ENCODE measurements at regions not wholly inside any gene's neighbourhood (a gene's known extent, or its start where the extent isn't known, plus 50 kb on each side); places are given as distances from the start of the nearest gene placed in this dataset.

DNA sequence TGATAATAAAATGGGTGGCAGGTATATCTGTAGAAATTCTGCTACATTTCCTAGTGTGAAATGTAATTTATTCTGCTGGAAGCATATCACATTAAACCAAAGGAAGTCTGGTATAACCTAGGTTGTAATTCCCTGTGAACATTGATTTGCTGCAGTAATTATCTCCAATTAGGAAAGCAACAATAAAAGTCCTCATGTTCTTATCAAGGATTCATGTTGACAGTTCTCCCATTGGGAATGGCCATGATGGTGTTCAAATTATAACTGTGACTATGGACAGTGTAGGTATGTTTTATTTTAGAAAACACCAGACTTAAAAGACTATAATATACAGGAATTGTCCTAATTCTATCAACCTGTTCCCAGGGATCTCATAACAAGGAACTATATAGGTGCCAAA is 513.5 kb upstream of the MIR17HG start:
- H3K4me1 ChIP-seq (ENCODE audit: control insufficient read depth in 1 of 2, insufficient read depth in 2 of 2, low read length in 2 of 2): no peaks in the 10 kb centered on the region
- H2BK5ac ChIP-seq (ENCODE audit: low read depth, low read length, poor library complexity): no peak overlapping the region
- H2BK12ac ChIP-seq (ENCODE audit: low read length): no peak overlapping the region
- no peak overlapping the region for H3K4me3 ChIP-seq (ENCODE audit: low read depth, low read length)
- no peak overlapping the region for H3K27ac ChIP-seq (ENCODE audit: low read depth, low read length)
- H4K91ac ChIP-seq (ENCODE audit: low read depth, low read length): no peak overlapping the region
- no peaks in the 10 kb centered on the region for H3K27me3 ChIP-seq (ENCODE audit: insufficient read depth, low read length)
- H3K79me2 ChIP-seq (ENCODE audit: control insufficient read depth, insufficient read depth, low read length, poor library complexity): no peaks in the 10 kb centered on the region
- DNase-seq: no peak
- H3K9ac ChIP-seq (ENCODE audit: low read length): no peak overlapping the region
- H2BK120ac ChIP-seq (ENCODE audit: insufficient read depth, low read length, poor library complexity): no peak overlapping the region
- H3K23ac ChIP-seq (ENCODE audit: low read length): no peak overlapping the region
- no peak overlapping the region for H4K12ac ChIP-seq (ENCODE audit: low read depth, low read length)
- H3K4ac ChIP-seq (ENCODE audit: low read depth, low read length): no peak overlapping the region
- H3K14ac ChIP-seq (ENCODE audit: low read length): no peak overlapping the region
- no peak overlapping the region for H3K4me2 ChIP-seq (ENCODE audit: low read length)
- no peak overlapping the region for H2AK5ac ChIP-seq (ENCODE audit: low read length)
- H2AFZ ChIP-seq (ENCODE audit: insufficient read depth, low read length, poor library complexity): no peak overlapping the region
- no peak overlapping the region for H3K18ac ChIP-seq (ENCODE audit: low read length)
- H3K9me3 ChIP-seq (ENCODE audit: insufficient read depth, low read depth, low read length): no peaks in the 10 kb centered on the region
- no peak overlapping the region for H4K8ac ChIP-seq (ENCODE audit: low read depth, low read length)
- no peaks in the 10 kb centered on the region for H3K79me1 ChIP-seq (ENCODE audit: low read length)
- H3K36me3 ChIP-seq (ENCODE audit: control insufficient read depth in 1 of 2, insufficient read depth in 2 of 2, low read length in 2 of 2): no peaks in the 10 kb centered on the region

DNA sequence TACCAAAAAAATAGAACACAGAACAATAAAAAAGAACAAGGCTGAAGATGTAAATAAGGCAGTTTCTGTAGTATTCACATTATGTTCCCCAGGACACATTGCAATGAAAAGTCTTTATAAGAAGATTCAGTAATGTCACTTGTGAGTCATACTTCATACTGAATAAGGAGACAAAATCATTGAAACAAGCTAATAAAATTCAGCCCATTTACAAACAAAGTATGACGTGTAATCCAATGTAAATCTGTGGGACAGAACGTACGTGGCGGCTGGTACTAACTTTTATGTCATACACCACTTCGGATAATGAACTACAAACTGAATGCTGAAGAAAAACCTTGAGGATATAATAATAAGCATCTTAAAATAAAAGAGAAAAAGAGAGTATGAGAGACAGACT is 512.8 kb upstream of the MIR17HG start:
- no peak for DNase-seq
- H3K27ac ChIP-seq (ENCODE audit: low read depth, low read length): no peak overlapping the region
- no peak overlapping the region for H2AFZ ChIP-seq (ENCODE audit: insufficient read depth, low read length, poor library complexity)
- no peak overlapping the region for H2BK12ac ChIP-seq (ENCODE audit: low read length)
- H3K18ac ChIP-seq (ENCODE audit: low read length): no peak overlapping the region
- no peak overlapping the region for H4K91ac ChIP-seq (ENCODE audit: low read depth, low read length)
- H3K36me3 ChIP-seq (ENCODE audit: control insufficient read depth in 1 of 2, insufficient read depth in 2 of 2, low read length in 2 of 2): no peaks in the 10 kb centered on the region
- no peak overlapping the region for H4K8ac ChIP-seq (ENCODE audit: low read depth, low read length)
- no CpG with 5 or more reads among the region's 5 CpGs for WGBS (ENCODE audit: extremely low coverage, insufficient coverage, insufficient read length)
- no peak overlapping the region for H2BK5ac ChIP-seq (ENCODE audit: low read depth, low read length, poor library complexity)
- H3K4ac ChIP-seq (ENCODE audit: low read depth, low read length): no peak overlapping the region
- no peak overlapping the region for H3K14ac ChIP-seq (ENCODE audit: low read length)
- no peaks in the 10 kb centered on the region for H3K79me2 ChIP-seq (ENCODE audit: control insufficient read depth, insufficient read depth, low read length, poor library complexity)
- H3K79me1 ChIP-seq (ENCODE audit: low read length): no peaks in the 10 kb centered on the region
- no peaks in the 10 kb centered on the region for H3K9me3 ChIP-seq (ENCODE audit: insufficient read depth, low read depth, low read length)
- no peak overlapping the region for H2AK5ac ChIP-seq (ENCODE audit: low read length)
- no peak overlapping the region for H2BK120ac ChIP-seq (ENCODE audit: insufficient read depth, low read length, poor library complexity)
- H3K4me2 ChIP-seq (ENCODE audit: low read length): no peak overlapping the region
- H3K9ac ChIP-seq (ENCODE audit: low read length): no peak overlapping the region
- no peaks in the 10 kb centered on the region for H3K27me3 ChIP-seq (ENCODE audit: insufficient read depth, low read length)
- no peak overlapping the region for H4K12ac ChIP-seq (ENCODE audit: low read depth, low read length)
- no peak overlapping the region for H3K23ac ChIP-seq (ENCODE audit: low read length)
- no peaks in the 10 kb centered on the region for H3K4me1 ChIP-seq (ENCODE audit: control insufficient read depth in 1 of 2, insufficient read depth in 2 of 2, low read length in 2 of 2)
- no peak overlapping the region for H3K4me3 ChIP-seq (ENCODE audit: low read depth, low read length)

DNA sequence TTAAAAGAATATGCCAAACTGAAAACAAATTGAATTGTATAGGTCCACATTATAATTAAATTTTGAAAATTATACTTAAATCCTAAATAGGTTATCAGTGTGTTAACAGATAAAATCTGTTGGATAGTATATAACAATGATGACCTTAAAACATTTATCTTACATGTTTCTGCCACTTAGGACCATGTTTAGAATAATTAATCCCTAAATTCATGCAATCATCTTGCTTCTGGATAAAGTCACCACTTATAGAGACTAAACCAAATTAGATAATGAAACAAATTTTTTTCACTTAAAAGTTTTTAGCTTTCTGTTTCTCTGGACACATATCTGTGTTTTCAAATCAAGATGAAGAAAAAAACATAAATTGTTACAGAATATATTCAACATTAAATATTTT is 511.7 kb upstream of the MIR17HG start:
- Histone ChIP-seq H4K91ac (ENCODE audit: low read depth, low read length) (no peak overlapping the region), H3K4me1 (ENCODE audit: control insufficient read depth in 1 of 2, insufficient read depth in 2 of 2, low read length in 2 of 2) (no peaks in the 10 kb centered on the region), H2AK5ac (ENCODE audit: low read length) (no peak overlapping the region), H4K12ac (ENCODE audit: low read depth, low read length) (no peak overlapping the region), H3K4me2 (ENCODE audit: low read length) (no peak overlapping the region), H3K79me2 (ENCODE audit: control insufficient read depth, insufficient read depth, low read length, poor library complexity) (no peaks in the 10 kb centered on the region), H3K4me3 (ENCODE audit: low read depth, low read length) (no peak overlapping the region), H3K36me3 (ENCODE audit: control insufficient read depth in 1 of 2, insufficient read depth in 2 of 2, low read length in 2 of 2) (no peaks in the 10 kb centered on the region), H2BK120ac (ENCODE audit: insufficient read depth, low read length, poor library complexity) (no peak overlapping the region), H3K79me1 (ENCODE audit: low read length) (no peaks in the 10 kb centered on the region), H2BK12ac (ENCODE audit: low read length) (no peak overlapping the region), H3K4ac (ENCODE audit: low read depth, low read length) (no peak overlapping the region), H4K8ac (ENCODE audit: low read depth, low read length) (no peak overlapping the region), H3K14ac (ENCODE audit: low read length) (no peak overlapping the region), H3K9ac (ENCODE audit: low read length) (no peak overlapping the region), H2BK5ac (ENCODE audit: low read depth, low read length, poor library complexity) (no peak overlapping the region), H3K9me3 (ENCODE audit: insufficient read depth, low read depth, low read length) (no peaks in the 10 kb centered on the region), H3K27ac (ENCODE audit: low read depth, low read length) (no peak overlapping the region), H3K27me3 (ENCODE audit: insufficient read depth, low read length) (no peaks in the 10 kb centered on the region), H3K18ac (ENCODE audit: low read length) (no peak overlapping the region), H2AFZ (ENCODE audit: insufficient read depth, low read length, poor library complexity) (no peak overlapping the region), H3K23ac (ENCODE audit: low read length) (no peak overlapping the region)
- no peak for DNase-seq

DNA sequence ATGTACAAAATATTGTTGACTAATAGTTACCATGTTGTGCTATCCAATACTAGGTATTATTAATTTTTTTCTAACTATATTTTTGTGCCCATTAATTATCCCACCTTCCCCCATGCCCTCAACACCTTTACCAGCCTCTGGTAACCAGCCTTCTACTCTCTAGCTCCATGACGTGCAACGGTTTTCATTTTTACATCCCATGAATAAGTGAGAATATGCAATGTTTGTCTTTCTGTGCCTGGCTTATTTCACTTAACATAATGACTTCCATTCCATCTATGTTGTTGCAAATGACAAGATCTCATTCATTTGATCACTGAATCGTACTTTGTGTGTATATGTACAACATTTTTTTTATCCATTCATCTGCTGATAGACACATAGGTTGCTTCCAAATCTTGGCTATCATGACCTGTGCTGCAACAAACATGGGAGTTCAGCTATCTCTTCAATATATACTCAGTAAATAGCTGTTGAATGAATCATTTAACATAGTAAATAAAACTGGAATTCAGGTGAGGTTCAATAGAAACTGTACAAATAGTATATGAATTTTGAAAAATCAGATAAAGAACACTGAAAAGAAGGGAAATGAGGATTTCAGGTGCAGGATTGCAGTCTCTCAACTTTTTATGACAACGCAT is 509.0 kb upstream of the MIR17HG start:
- Histone ChIP-seq H3K4me1 (ENCODE audit: control insufficient read depth in 1 of 2, insufficient read depth in 2 of 2, low read length in 2 of 2) (no peaks in the 10 kb centered on the region), H2BK5ac (ENCODE audit: low read depth, low read length, poor library complexity) (no peak overlapping the region), H3K14ac (ENCODE audit: low read length) (no peak overlapping the region), H2AFZ (ENCODE audit: insufficient read depth, low read length, poor library complexity) (no peak overlapping the region), H3K18ac (ENCODE audit: low read length) (no peak overlapping the region), H3K79me2 (ENCODE audit: control insufficient read depth, insufficient read depth, low read length, poor library complexity) (no peaks in the 10 kb centered on the region), H3K27ac (ENCODE audit: low read depth, low read length) (no peak overlapping the region), H2BK12ac (ENCODE audit: low read length) (no peak overlapping the region), H3K4me2 (ENCODE audit: low read length) (no peak overlapping the region), H3K36me3 (ENCODE audit: control insufficient read depth in 1 of 2, insufficient read depth in 2 of 2, low read length in 2 of 2) (no peaks in the 10 kb centered on the region), H4K12ac (ENCODE audit: low read depth, low read length) (no peak overlapping the region), H3K9ac (ENCODE audit: low read length) (no peak overlapping the region), H4K8ac (ENCODE audit: low read depth, low read length) (no peak overlapping the region), H3K9me3 (ENCODE audit: insufficient read depth, low read depth, low read length) (no peaks in the 10 kb centered on the region), H3K23ac (ENCODE audit: low read length) (no peak overlapping the region), H3K79me1 (ENCODE audit: low read length) (no peaks in the 10 kb centered on the region), H2AK5ac (ENCODE audit: low read length) (no peak overlapping the region), H3K4ac (ENCODE audit: low read depth, low read length) (no peak overlapping the region), H3K4me3 (ENCODE audit: low read depth, low read length) (no peak overlapping the region), H3K27me3 (ENCODE audit: insufficient read depth, low read length) (no peaks in the 10 kb centered on the region), H2BK120ac (ENCODE audit: insufficient read depth, low read length, poor library complexity) (no peak overlapping the region), H4K91ac (ENCODE audit: low read depth, low read length) (no peak overlapping the region)
- no CpG with 5 or more reads among the region's 4 CpGs for WGBS (ENCODE audit: extremely low coverage, insufficient coverage, insufficient read length)
- no peak for DNase-seq

Measured in trophoblast cell (in vitro differentiated cells and primary cell).